ENCODE measurements at regions not wholly inside any gene's neighbourhood (a gene's known extent, or its start where the extent isn't known, plus 50 kb on each side); places are given as distances from the start of the nearest gene placed in this dataset.

DNA sequence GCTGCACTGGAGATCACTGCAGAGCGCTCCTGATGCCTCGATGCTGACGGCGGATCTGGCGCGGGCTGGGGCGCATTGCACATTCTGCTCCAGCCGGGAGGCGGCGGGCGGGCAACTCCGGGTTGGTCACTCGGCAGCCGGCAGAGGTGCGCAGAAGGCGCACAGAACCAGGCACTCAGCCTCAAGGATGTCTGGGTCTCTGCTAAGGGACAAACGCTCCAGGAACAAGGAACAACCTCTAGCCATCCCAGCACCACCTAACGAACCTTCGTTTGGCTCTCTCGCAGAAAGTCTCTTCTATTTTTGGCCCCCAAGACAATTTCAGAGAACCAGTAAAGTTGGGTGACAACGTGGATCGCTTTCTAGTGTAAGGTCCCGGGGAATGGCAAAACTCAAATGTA lies 254.6 kb downstream of the OTUD1 start:
- no peak overlapping the region for H3K4me3 ChIP-seq (replicated peaks in 1 of 4; ENCODE audit: control extremely low read depth in 1 of 4, insufficient read depth in 1 of 4, low read depth in 3 of 4, low read length in 4 of 4)
- no peaks in the 10 kb centered on the region for H3K27me3 ChIP-seq (ENCODE audit: control insufficient read depth, insufficient read depth, low read length)
- no peaks in the 10 kb centered on the region for H3K36me3 ChIP-seq (ENCODE audit: control insufficient read depth, insufficient read depth, low read length)
- no peak overlapping the region for H2AFZ ChIP-seq (ENCODE audit: low read length)
- H4K20me1 ChIP-seq (ENCODE audit: control insufficient read depth, extremely low read depth, insufficient read depth, low read length): no peaks in the 10 kb centered on the region
- H3K79me2 ChIP-seq (ENCODE audit: control insufficient read depth, insufficient read depth, low read length): no peaks in the 10 kb centered on the region
- no peaks in the 10 kb centered on the region for H3K9me3 ChIP-seq (ENCODE audit: control insufficient read depth, insufficient read depth, low read depth, low read length)
- no peak overlapping the region for H3K4me2 ChIP-seq (ENCODE audit: extremely low read depth, insufficient read depth, low read length)
- no peak for DNase-seq (ENCODE audit: low read depth in 2 of 2)
- no peak for TF ChIP-seq EZH2 (IDR thresholded peaks at IDR 0.05; ENCODE audit: low read length, missing control alignments)
- TF ChIP-seq, protein P1, sequence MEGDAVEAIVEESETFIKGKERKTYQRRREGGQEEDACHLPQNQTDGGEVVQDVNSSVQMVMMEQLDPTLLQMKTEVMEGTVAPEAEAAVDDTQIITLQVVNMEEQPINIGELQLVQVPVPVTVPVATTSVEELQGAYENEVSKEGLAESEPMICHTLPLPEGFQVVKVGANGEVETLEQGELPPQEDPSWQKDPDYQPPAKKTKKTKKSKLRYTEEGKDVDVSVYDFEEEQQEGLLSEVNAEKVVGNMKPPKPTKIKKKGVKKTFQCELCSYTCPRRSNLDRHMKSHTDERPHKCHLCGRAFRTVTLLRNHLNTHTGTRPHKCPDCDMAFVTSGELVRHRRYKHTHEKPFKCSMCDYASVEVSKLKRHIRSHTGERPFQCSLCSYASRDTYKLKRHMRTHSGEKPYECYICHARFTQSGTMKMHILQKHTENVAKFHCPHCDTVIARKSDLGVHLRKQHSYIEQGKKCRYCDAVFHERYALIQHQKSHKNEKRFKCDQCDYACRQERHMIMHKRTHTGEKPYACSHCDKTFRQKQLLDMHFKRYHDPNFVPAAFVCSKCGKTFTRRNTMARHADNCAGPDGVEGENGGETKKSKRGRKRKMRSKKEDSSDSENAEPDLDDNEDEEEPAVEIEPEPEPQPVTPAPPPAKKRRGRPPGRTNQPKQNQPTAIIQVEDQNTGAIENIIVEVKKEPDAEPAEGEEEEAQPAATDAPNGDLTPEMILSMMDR (conservative IDR thresholded peaks at IDR 0.05 in 1 of 2, IDR thresholded peaks at IDR 0.05 in 1 of 2; ENCODE audit: low read depth in 1 of 2, low read length in 2 of 2): no peak
- H3K27ac ChIP-seq (ENCODE audit: insufficient read depth, low read length): no peak overlapping the region
- no peaks in the 10 kb centered on the region for H3K4me1 ChIP-seq (ENCODE audit: control insufficient read depth, extremely low read depth, insufficient read depth, low read length)
- no peak overlapping the region for H3K9ac ChIP-seq (ENCODE audit: insufficient read depth, low read length)

GRCh38 chr10:23693925-23694324 lies 255.1 kb downstream of the OTUD1 start:
- Histone ChIP-seq H3K4me2 (ENCODE audit: extremely low read depth, insufficient read depth, low read length) (no peak overlapping the region), H2AFZ (ENCODE audit: low read length) (no peak overlapping the region), H3K9me3 (ENCODE audit: control insufficient read depth, insufficient read depth, low read depth, low read length) (no peaks in the 10 kb centered on the region), H3K36me3 (ENCODE audit: control insufficient read depth, insufficient read depth, low read length) (no peaks in the 10 kb centered on the region), H3K9ac (ENCODE audit: insufficient read depth, low read length) (no peak overlapping the region), H3K27ac (ENCODE audit: insufficient read depth, low read length) (no peak overlapping the region), H3K79me2 (ENCODE audit: control insufficient read depth, insufficient read depth, low read length) (no peaks in the 10 kb centered on the region), H4K20me1 (ENCODE audit: control insufficient read depth, extremely low read depth, insufficient read depth, low read length) (no peaks in the 10 kb centered on the region), H3K4me3 (replicated peaks in 1 of 4; ENCODE audit: control extremely low read depth in 1 of 4, insufficient read depth in 1 of 4, low read depth in 3 of 4, low read length in 4 of 4) (no peak overlapping the region), H3K4me1 (ENCODE audit: control insufficient read depth, extremely low read depth, insufficient read depth, low read length) (no peaks in the 10 kb centered on the region), H3K27me3 (ENCODE audit: control insufficient read depth, insufficient read depth, low read length) (no peaks in the 10 kb centered on the region)
- no peak for DNase-seq (ENCODE audit: low read depth in 2 of 2)
- TF ChIP-seq, protein P1 (conservative IDR thresholded peaks at IDR 0.05 in 1 of 2, IDR thresholded peaks at IDR 0.05 in 1 of 2; ENCODE audit: low read depth in 1 of 2, low read length in 2 of 2): no peak
- no peak for TF ChIP-seq EZH2 (IDR thresholded peaks at IDR 0.05; ENCODE audit: low read length, missing control alignments)

- Histone ChIP-seq H3K27ac (ENCODE audit: insufficient read depth, low read length) (no peak overlapping the region), H3K79me2 (ENCODE audit: control insufficient read depth, insufficient read depth, low read length) (no peaks in the 10 kb centered on the region), H3K9ac (ENCODE audit: insufficient read depth, low read length) (no peak overlapping the region), H3K4me1 (ENCODE audit: control insufficient read depth, extremely low read depth, insufficient read depth, low read length) (no peaks in the 10 kb centered on the region), H3K4me2 (ENCODE audit: extremely low read depth, insufficient read depth, low read length) (no peak overlapping the region), H4K20me1 (ENCODE audit: control insufficient read depth, extremely low read depth, insufficient read depth, low read length) (no peaks in the 10 kb centered on the region), H2AFZ (ENCODE audit: low read length) (no peak overlapping the region), H3K36me3 (ENCODE audit: control insufficient read depth, insufficient read depth, low read length) (no peaks in the 10 kb centered on the region), H3K27me3 (ENCODE audit: control insufficient read depth, insufficient read depth, low read length) (no peaks in the 10 kb centered on the region), H3K9me3 (ENCODE audit: control insufficient read depth, insufficient read depth, low read depth, low read length) (no peaks in the 10 kb centered on the region), H3K4me3 (replicated peaks in 1 of 4; ENCODE audit: control extremely low read depth in 1 of 4, insufficient read depth in 1 of 4, low read depth in 3 of 4, low read length in 4 of 4) (no peak overlapping the region)
- no peak for TF ChIP-seq EZH2 (IDR thresholded peaks at IDR 0.05; ENCODE audit: low read length, missing control alignments)
- TF ChIP-seq, protein P1 (conservative IDR thresholded peaks at IDR 0.05 in 1 of 2, IDR thresholded peaks at IDR 0.05 in 1 of 2; ENCODE audit: low read depth in 1 of 2, low read length in 2 of 2): no peak
- peak in 1 of 2 donors; percentile 4 for DNase-seq (ENCODE audit: low read depth in 2 of 2)
Observed at GRCh38 chr10:23694446-23694920, 255.6 kb downstream of the OTUD1 start.
